Tibial nerve (tissue), 4 donors: ENCODE measurements at regions not wholly inside any gene's neighbourhood (a gene's known extent, or its start where the extent isn't known, plus 50 kb on each side); places are given as distances from the start of the nearest gene placed in this dataset.
"Not testable (repeated sequence)": the region's sequence is repeated elsewhere in the genome, so short reads cannot be mapped to it uniquely, and the experiment has no call there.

Experiments
- CTCF ChIP-seq, 5 experiments: fragments of 200-600 bp in 3 of 5; fragments of 450-650 bp in 2 of 5; sonication (generic) in 3 of 5; IDR thresholded peaks; one replicate each; pipeline ENCODE4 v1.5.1; 2016 to 2019; ENCODE audit warnings: antibody characterized with exemption in 5 of 5, mild to moderate bottlenecking in 3 of 5, moderate library complexity in 2 of 5
- EP300 ChIP-seq, 2 donors: sonication (generic); formaldehyde crosslinking; IDR thresholded peaks; one replicate each; pipeline ENCODE4 v1.6.1; 2017; ENCODE audit warnings: antibody characterized with exemption in 2 of 2, mild to moderate bottlenecking in 1 of 2

GRCh38 chr1:121543988-121544387, 359.2 kb downstream of the SRGAP2C start:
- TF ChIP-seq CTCF, EP300 (IDR thresholded peaks at IDR 0.05): not testable (repeated sequence)
